GM21529 (cell line): ENCODE measurements at regions not wholly inside any gene's neighbourhood (a gene's known extent, or its start where the extent isn't known, plus 50 kb on each side); places are given as distances from the start of the nearest gene placed in this dataset.

Experiments
- ATAC-seq: cut with Tn5 transposase; IDR thresholded peaks from one replicate; pipeline ENCODE4 v1.9.1; 2021; ENCODE audit not compliant: unreplicated experiment

DNA sequence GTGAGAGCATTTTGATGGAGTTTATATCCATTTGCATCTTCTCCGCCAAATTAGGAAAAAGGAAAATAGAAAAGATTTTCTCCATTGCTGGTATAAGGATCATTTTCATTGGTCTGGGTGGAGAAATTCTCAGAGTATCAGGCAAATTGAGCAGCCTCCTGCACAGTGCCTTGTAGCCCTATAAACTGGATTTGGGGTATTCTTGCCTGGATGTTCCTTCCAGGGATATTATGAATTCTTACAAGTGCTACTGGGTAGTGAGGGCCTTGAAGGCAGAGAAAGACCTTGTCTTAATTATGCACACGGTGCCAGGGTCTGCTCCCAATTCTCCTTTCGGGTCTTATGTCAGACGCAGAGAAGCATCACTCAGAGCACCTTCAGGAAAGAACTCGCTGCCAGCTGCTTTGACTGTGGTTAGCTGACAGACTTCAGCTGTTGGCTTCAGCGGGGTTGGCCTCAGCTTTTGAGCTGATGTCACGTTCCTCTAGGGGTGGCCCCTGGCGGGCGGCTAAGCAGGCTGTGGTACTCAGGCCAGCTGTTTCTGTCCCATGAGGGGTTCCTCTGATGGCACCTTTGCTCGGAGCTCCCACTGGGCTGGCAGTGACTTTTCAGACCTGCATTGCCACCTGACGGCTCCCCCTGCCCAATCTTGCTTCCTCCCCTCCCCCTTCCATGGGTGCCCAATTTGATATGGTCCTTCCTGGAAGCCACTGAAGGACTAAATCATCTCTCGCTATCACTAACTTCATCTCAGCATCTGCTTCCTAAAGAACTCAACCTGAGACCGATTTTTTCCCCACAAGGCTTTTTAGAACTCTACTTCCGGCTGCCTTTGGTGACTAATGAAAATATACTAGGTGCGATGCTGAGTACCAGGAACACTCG lies 519.5 kb downstream of the BCOR start:
- peak; percentile 97 for ATAC-seq

- no peak for ATAC-seq
Measured at GRCh38 chrX:39580043-39580442, 517.7 kb downstream of the BCOR start.

DNA sequence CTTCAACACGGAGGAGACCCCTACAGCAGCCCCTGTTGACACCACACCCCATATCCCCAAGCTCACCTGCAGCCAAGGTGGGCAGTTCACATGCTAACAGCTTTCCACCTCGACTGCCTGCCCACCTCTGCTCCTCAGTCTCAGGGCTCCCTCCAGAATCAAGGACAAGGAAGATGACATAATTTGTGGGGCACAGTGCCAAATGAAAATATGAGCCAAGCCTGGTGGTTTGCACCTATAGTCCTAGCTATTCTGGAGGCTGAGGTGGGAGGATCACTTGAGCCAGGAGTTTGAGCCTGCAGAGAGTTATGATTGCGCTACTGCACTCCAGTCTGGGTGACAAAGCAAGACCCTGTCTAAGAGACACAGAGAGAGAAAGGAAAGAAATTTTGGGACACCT lies 516.3 kb downstream of the BCOR start:
- ATAC-seq = no peak

GRCh38 chrX:39582091-39582490 lies 515.7 kb downstream of the BCOR start:
- ATAC-seq = no peak

- no peak for ATAC-seq
Measured at GRCh38 chrX:39582976-39583375, 514.8 kb downstream of the BCOR start.

- no peak for ATAC-seq
Measured at GRCh38 chrX:39585808-39586207, 511.9 kb downstream of the BCOR start.

DNA sequence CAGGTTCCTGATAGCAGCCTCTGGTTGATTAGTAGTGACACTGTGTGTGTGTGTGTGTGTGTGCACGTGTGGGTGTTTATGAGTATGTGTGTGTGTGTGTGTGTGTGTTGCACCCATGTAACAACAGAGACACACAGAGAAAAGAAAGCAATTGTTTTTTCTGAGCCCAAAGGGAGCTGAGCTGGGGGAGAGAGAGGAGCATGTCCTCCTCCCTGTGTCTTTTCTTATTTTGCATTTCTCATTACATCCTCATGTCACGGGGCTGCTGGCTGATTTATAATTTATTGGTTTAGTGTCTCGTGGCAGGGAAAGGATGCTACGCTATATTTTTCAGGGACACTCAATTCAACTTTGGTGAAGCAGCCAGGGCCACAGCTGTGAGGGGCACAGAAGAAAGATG lies 511.4 kb downstream of the BCOR start:
- ATAC-seq = no peak

DNA sequence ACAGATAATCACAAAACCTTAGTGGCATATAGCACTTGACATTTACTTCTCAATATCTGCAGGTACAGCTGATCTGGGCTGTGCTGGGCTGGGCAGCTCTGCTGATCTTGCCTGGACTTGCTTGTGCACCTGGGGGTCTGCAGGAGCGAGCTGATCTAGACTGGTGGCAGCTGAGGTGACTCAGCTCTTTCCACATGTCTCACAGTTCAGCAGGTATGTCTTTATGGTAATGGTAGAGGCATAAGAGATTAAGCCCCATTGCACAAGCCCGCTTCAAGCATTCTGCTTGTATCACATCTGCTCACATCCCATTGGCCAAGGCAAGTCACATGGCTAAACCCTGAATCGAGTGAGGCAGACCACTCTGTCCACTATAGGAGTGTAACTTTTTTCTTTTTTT lies 506.7 kb downstream of the BCOR start:
- no peak for ATAC-seq

DNA sequence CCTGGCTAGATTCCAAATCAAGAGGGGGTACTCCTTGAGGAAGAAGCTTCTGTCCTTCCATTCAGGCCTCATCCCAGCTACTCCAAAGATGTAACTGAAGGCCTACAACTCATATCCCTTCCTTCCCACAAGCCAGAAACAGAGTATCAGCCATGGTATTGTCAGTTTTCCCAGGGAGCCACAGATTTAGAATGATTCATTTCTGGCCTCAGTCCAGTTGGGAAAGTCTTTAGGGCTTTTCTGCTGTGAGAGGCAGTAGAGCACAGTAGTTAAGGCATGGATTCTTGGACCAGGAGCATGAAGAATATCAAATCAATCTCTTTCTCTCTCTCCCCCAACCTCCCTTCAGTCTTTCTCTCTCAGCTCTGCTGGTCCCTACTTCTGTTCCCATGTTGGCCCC lies 505.0 kb downstream of the BCOR start:
- no peak for ATAC-seq

GRCh38 chrX:39595977-39596376 lies 501.8 kb downstream of the BCOR start:
- no peak for ATAC-seq

DNA sequence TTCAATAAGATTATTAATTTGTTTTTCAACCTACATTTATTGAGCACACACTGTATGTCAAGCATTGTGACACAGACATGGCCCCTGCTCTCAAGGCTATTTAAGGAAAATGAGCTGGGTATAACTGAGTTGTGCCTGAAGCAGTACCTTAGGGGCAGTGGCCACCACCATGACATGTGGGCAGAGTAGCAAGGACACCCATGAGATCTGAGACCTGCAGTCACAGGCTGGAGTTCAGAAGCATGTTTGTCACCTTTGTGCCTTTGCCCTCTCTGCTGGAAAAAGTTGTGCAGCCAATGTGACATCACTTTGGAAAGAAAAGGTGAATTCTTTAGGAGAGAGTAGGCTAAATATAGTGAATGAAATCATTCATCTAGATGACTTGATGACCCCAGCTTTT lies 501.3 kb downstream of the BCOR start:
- no peak for ATAC-seq

- no peak for ATAC-seq
Measured at GRCh38 chrX:39599339-39599738, 498.4 kb downstream of the BCOR start.

GRCh38 chrX:39600222-39600621 lies 497.5 kb downstream of the BCOR start:
- no peak for ATAC-seq

GRCh38 chrX:39601231-39602177 lies 496.3 kb downstream of the BCOR start:
- ATAC-seq = no peak

DNA sequence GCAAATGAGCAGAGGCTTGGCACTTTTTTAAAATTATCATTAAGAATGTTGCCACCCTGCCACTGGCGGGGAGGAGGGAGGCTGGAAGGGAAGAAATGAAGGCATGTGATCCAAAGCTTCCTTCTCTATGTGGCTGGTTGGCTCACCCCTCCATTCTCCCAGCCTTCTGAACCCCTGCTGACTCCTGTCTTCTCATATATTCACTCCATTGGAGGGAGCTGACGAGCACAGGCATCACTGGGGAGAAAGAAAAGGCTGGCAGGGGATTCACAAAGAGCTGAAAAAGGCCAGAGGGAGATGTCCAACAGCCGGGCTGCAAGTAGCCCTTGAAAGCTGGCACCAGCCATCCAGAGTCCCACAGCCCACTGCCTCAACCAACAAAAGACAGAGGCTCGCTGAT lies 495.6 kb downstream of the BCOR start:
- no peak for ATAC-seq

- no peak for ATAC-seq
Measured at GRCh38 chrX:39603230-39603629, 494.5 kb downstream of the BCOR start.

- ATAC-seq = no peak
Measured at GRCh38 chrX:39605183-39605582, 492.6 kb downstream of the BCOR start.

DNA sequence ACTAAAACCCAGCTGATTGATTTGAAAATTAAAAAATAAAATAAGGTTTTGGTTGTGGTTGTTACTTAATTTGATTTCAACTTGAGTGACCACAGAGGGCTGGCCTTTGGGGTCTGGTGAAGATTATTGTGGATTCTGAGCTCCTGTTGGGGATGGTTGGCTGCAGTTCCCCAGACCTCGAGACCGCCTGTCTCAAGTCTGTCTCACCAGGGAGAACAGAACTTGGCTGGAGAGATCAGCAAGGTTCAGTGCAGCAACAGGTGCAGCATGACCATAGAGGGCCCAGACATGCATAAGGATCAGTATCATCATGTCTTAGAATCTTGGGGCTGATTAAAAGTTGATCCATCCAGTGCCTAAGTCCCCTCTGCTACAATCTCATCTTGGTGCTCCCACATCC lies 491.9 kb downstream of the BCOR start:
- no peak for ATAC-seq

DNA sequence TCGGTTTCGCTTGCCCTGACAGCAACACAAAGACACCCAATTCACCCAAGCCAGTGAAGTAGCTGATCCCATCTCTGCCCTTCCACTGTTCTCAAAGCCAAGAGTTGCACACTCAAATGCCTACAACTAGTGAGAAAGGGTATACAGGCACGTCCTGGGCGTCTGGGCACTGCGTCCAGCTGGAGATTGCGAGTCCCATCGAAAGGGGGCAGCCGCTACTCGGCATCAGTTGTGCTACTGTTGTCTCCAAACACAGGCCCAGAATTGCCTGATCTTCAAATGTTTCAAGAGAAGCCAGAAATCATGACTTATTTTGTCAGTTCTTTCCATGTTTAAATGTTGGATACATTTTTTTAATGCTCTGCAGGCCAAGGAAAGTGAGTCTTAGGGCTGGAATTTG lies 487.8 kb downstream of the BCOR start:
- ATAC-seq = no peak

- no peak for ATAC-seq
Measured at GRCh38 chrX:39611468-39611867, 486.3 kb downstream of the BCOR start.

GRCh38 chrX:39613482-39613995 lies 484.2 kb downstream of the BCOR start:
- ATAC-seq = no peak
